HG03342 (cell line): ENCODE measurements at regions not wholly inside any gene's neighbourhood (a gene's known extent, or its start where the extent isn't known, plus 50 kb on each side); places are given as distances from the start of the nearest gene placed in this dataset.

Experiments used
- ATAC-seq: cut with Tn5 transposase; IDR thresholded peaks from one replicate; pipeline ENCODE4 v1.9.1; 2021; ENCODE audit warnings: mild to moderate bottlenecking, moderate library complexity; ENCODE audit not compliant: unreplicated experiment

GRCh38 chr1:47551971-47552528, 114.2 kb downstream of the FOXD2 start:
- no peak for ATAC-seq

GRCh38 chr1:47554082-47554481, 116.2 kb downstream of the FOXD2 start:
- no peak for ATAC-seq

- ATAC-seq, result no peak
Observed at GRCh38 chr1:47554901-47555300, 117.1 kb downstream of the FOXD2 start.

GRCh38 chr1:47555306-47555705, 117.5 kb downstream of the FOXD2 start:
- no peak for ATAC-seq

- no peak for ATAC-seq
Observed at GRCh38 chr1:47555841-47556560, 118.2 kb downstream of the FOXD2 start.

GRCh38 chr1:47557066-47557465, 119.2 kb downstream of the FOXD2 start:
- ATAC-seq, result no peak

- ATAC-seq, result no peak
Observed at GRCh38 chr1:47558601-47559593, 121.1 kb downstream of the FOXD2 start.

- ATAC-seq, result no peak
Observed at GRCh38 chr1:47559944-47560695, 122.3 kb downstream of the FOXD2 start.

- ATAC-seq, result no peak
Observed at GRCh38 chr1:47561523-47562007, 123.7 kb downstream of the FOXD2 start.

- ATAC-seq, result no peak
Observed at GRCh38 chr1:47562147-47562546, 124.3 kb downstream of the FOXD2 start.

GRCh38 chr1:47562799-47563198, 125.0 kb downstream of the FOXD2 start:
- ATAC-seq, result no peak

- no peak for ATAC-seq
Observed at GRCh38 chr1:47563201-47563600, 125.4 kb downstream of the FOXD2 start.

DNA sequence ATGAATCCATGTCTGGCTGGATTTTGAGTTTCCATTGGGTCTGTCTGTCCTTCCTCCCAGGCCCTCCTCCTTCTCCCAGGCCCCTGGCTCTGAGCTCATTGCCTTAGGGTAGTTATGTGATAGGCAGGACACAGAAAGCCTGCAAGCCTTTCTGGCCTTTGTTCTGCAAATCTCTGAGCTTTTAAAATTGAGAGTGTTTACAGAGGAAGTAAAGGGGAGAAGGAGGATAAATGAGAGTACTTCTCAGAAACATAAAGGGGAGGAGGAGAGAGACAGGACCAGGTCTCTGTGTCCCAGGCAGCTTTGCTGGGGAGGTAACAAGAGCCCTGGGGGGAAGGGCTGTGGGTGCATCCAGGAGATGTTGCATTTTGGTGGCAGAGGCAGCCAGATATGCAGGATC, 126.7 kb downstream of the FOXD2 start:
- ATAC-seq, result no peak

GRCh38 chr1:47565092-47565491, 127.2 kb downstream of the FOXD2 start:
- no peak for ATAC-seq

DNA sequence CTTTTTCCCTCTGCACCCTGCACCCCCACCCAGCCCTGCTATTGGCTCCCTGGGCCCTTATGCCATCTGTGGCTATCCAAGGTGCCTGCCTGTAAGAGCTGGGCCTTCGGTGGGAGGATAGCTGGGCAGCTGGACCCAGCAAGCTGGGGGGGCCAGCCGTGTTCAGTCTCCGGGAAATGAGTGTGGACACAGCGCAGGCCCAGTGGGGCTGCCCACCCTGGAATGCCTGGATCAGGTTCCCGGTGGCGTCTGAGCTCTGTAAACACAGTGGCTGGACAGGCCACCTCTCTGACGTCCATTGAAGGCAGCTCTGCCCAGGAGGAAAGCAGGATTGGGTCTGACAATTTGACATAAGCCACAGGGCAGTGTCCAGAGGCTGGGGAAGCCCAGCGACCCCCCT, 127.8 kb downstream of the FOXD2 start:
- ATAC-seq, result no peak

- ATAC-seq, result no peak
Observed at GRCh38 chr1:47568763-47569162, 130.9 kb downstream of the FOXD2 start.

- ATAC-seq, result no peak
Observed at GRCh38 chr1:47569261-47569660, 131.4 kb downstream of the FOXD2 start.

GRCh38 chr1:47569681-47570470, 132.0 kb downstream of the FOXD2 start:
- no peak for ATAC-seq

- ATAC-seq, result no peak
Observed at GRCh38 chr1:47571161-47571560, 133.3 kb downstream of the FOXD2 start.

DNA sequence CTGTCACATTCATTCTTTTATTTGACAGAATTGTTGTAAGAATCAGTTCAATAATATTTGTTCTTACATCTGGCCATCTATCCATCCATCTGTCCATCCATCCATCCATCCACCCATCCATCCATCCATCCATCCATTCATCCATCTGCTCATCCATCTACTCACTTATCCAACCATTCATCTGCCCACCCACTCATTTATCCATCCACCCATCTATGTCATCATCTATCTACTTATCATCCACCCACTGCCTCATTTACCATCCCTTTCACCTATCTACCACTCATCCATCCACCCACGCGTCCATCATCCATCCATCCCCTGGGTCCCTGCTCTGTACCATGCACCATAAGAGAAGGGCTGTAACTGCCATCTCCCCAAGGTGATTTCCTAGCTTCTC, 134.1 kb downstream of the FOXD2 start:
- no peak for ATAC-seq
